PFSK-1 (cell line): ENCODE measurements at regions not wholly inside any gene's neighbourhood (a gene's known extent, or its start where the extent isn't known, plus 50 kb on each side); places are given as distances from the start of the nearest gene placed in this dataset.

Experiments used
- FOXP2 ChIP-seq: optimal IDR thresholded peaks from 2 replicates; pipeline ENCODE3; 2011; ENCODE audit warnings: borderline replicate concordance, control low read depth, inconsistent platforms; ENCODE audit not compliant: insufficient read depth; ENCODE audit errors: extremely low read length, extremely low read depth
- POLR2AphosphoS5 ChIP-seq: IDR thresholded peaks from 2 replicates; pipeline ENCODE4 v1.6.1; 2012; ENCODE audit warnings: low read depth, mild to moderate bottlenecking, control low read depth, low read length, moderate library complexity
- SIN3A ChIP-seq: IDR thresholded peaks from 2 replicates; pipeline ENCODE4 v1.6.1; 2012; ENCODE audit warnings: mild to moderate bottlenecking, low read length, moderate library complexity, borderline replicate concordance; ENCODE audit not compliant: insufficient read depth
- TAF1 ChIP-seq: IDR thresholded peaks from 2 replicates; pipeline ENCODE4 v1.6.1; 2012; ENCODE audit warnings: low read length, control low read depth, borderline replicate concordance; ENCODE audit not compliant: insufficient read depth
- TF ChIP-seq, protein P1 (sequence below), 2 experiments: IDR thresholded peaks; 2 replicates each; pipeline versions ENCODE4 v1.6.1 to v1.8.0; 2011 to 2012; ENCODE audit warnings: low read depth in 2 of 2, low read length in 2 of 2, control low read depth in 1 of 2, inconsistent platforms in 1 of 2, mild to moderate bottlenecking in 1 of 2, moderate library complexity in 1 of 2; ENCODE audit not compliant: insufficient read depth in 1 of 2

DNA sequence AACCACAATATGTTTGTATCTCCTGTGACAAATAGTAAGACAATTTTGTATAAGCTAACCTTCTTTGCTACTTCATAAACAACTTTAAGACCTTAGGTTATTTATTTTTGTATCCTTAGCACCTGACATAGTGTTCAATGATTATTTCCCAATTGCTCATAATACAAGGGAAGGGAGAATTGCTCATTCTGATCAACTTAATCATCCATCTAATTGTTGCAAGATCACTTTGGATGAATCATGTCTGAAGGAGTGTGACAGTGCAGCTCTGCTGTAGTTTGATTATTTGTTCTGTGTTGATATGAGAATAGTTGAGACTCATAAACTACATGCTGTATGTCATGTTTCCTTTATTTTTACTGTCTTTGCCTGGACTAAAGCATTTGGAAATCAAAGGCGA is 721.3 kb upstream of the SEMA6A start:
- TF ChIP-seq POLR2AphosphoS5 (no peak), TAF1 (no peak), SIN3A (no peak), FOXP2 (no peak)
- TF ChIP-seq, protein P1, sequence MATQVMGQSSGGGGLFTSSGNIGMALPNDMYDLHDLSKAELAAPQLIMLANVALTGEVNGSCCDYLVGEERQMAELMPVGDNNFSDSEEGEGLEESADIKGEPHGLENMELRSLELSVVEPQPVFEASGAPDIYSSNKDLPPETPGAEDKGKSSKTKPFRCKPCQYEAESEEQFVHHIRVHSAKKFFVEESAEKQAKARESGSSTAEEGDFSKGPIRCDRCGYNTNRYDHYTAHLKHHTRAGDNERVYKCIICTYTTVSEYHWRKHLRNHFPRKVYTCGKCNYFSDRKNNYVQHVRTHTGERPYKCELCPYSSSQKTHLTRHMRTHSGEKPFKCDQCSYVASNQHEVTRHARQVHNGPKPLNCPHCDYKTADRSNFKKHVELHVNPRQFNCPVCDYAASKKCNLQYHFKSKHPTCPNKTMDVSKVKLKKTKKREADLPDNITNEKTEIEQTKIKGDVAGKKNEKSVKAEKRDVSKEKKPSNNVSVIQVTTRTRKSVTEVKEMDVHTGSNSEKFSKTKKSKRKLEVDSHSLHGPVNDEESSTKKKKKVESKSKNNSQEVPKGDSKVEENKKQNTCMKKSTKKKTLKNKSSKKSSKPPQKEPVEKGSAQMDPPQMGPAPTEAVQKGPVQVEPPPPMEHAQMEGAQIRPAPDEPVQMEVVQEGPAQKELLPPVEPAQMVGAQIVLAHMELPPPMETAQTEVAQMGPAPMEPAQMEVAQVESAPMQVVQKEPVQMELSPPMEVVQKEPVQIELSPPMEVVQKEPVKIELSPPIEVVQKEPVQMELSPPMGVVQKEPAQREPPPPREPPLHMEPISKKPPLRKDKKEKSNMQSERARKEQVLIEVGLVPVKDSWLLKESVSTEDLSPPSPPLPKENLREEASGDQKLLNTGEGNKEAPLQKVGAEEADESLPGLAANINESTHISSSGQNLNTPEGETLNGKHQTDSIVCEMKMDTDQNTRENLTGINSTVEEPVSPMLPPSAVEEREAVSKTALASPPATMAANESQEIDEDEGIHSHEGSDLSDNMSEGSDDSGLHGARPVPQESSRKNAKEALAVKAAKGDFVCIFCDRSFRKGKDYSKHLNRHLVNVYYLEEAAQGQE (IDR thresholded peaks at IDR 0.05; ENCODE audit: insufficient read depth in 1 of 2, low read depth in 2 of 2, low read length in 2 of 2): no peak
